Kidney epithelial cell (primary cell): ENCODE measurements at regions not wholly inside any gene's neighbourhood (a gene's known extent, or its start where the extent isn't known, plus 50 kb on each side); places are given as distances from the start of the nearest gene placed in this dataset.

ENCODE experiments used
- DNase-seq: peaks from one replicate; pipeline ENCODE4 v3.0.0-alpha.2; 2010; ENCODE audit warnings: low read depth
- H3K27me3 ChIP-seq: 2 replicates; pipeline ENCODE4 v1.6.0; 2011; ENCODE audit warnings: low read length; ENCODE audit not compliant: control insufficient read depth, insufficient read depth
- H3K36me3 ChIP-seq: 2 replicates; pipeline ENCODE4 v1.5.1; 2011; ENCODE audit warnings: low read length; ENCODE audit not compliant: control insufficient read depth, insufficient read depth
- H3K4me3 ChIP-seq: 2 replicates; pipeline ENCODE4 v1.5.1; 2011; ENCODE audit warnings: low read depth, mild to moderate bottlenecking, control low read depth, low read length
- TF ChIP-seq, protein P1 (sequence below): IDR thresholded peaks from 2 replicates; pipeline ENCODE4 v1.5.1; 2011; ENCODE audit warnings: mild to moderate bottlenecking, moderate library complexity, low read length, control low read depth, inconsistent platforms; ENCODE audit not compliant: insufficient read depth, poor library complexity, severe bottlenecking

DNA sequence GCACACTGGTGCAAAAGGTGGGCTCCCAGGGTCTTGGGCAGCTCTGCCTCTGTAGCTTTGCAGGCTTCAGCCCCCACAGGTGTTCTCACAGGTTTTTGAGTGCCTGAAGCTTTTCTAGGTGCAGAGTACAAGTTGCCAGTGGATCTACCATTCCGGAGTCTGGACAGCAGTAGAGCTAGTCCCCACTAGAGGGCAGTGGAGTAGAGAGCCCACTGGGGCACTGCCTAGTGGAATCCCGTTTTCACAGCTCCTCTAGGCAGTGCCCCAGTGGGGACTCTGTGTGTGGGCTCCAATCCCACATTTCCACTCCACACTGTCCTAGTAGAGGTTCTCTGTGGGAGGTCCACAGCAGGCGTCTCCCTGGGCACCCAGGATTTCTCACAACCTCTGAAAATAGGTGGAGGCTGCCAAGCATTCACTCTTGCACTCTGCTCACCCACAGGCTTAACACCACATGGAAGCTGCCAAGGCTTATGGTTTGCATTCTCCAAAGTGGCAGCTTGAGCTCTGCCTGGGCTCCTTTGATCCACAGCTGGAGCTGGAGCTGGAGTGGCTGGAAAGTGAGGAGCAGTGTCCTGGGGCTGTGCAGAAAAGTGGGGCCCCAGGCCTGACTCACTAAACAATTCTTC lies 86.3 kb upstream of the PROKR2 start:
- no peak for DNase-seq
- TF ChIP-seq, protein P1, sequence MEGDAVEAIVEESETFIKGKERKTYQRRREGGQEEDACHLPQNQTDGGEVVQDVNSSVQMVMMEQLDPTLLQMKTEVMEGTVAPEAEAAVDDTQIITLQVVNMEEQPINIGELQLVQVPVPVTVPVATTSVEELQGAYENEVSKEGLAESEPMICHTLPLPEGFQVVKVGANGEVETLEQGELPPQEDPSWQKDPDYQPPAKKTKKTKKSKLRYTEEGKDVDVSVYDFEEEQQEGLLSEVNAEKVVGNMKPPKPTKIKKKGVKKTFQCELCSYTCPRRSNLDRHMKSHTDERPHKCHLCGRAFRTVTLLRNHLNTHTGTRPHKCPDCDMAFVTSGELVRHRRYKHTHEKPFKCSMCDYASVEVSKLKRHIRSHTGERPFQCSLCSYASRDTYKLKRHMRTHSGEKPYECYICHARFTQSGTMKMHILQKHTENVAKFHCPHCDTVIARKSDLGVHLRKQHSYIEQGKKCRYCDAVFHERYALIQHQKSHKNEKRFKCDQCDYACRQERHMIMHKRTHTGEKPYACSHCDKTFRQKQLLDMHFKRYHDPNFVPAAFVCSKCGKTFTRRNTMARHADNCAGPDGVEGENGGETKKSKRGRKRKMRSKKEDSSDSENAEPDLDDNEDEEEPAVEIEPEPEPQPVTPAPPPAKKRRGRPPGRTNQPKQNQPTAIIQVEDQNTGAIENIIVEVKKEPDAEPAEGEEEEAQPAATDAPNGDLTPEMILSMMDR = peak; percentile 69
- no peaks in the 10 kb centered on the region for H3K27me3 ChIP-seq
- H3K4me3 ChIP-seq = no peak overlapping the region
- H3K36me3 ChIP-seq = no peaks in the 10 kb centered on the region

DNA sequence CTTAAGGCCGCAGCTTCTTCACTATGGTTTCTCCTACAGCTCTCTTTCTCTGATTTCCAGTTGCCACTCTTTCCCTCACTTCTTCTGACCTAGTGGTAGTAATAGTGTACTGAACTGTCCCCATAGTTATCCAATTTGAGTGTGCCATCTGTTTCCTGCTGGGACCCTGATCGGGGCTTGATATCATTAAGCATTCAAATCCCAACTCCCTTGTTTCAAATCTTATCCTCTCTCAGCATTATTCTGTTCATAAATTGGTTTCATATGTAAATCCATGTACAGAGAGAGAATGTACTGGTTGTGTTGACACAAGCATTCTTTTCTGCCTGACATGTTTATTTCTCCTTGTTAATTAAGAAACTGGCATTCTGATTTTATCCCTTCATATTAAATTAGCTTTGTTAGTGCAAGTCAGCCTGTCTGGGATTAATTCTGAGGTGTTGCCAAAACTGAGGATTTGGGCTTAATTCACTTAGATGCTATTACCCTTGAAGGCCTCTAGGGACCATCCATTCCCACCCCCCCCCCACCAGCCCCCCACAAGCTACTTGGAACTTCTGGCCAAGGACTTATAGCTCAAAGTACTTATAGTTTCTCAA lies 84.6 kb upstream of the PROKR2 start:
- TF ChIP-seq, protein P1 = no peak
- no peak for DNase-seq
- Histone ChIP-seq H3K36me3 (no peaks in the 10 kb centered on the region), H3K4me3 (no peak overlapping the region), H3K27me3 (no peaks in the 10 kb centered on the region)

DNA sequence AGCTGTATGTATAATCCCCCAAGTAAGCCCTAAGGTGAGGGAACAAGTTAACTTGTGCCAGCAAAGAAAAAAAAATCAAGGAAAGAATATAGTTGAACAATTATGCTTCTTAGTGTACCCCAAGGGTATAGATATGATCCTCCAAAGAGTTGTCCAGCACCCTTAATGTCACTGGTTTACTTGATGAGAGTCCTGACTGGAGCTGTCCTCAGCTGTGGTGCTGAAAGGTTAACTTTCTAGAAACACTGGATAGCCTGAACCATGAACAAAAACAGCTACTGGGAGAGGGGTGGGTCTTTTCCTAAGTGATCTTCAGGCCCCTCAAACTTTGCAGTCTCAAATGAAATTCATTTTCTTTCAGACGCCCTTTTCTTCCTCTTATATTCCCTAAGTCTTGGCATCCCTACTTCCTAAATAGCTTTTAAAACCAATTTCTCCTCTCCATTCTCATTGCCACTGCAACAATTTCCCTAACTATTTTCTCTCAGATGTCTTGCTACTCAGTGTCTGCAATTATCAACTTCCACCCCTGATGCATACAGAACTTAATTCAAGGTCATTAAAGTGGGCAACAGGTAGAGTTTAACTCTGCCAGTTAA lies 83.5 kb upstream of the PROKR2 start:
- TF ChIP-seq, protein P1 = no peak
- no peak for DNase-seq
- Histone ChIP-seq H3K36me3 (no peaks in the 10 kb centered on the region), H3K4me3 (no peak overlapping the region), H3K27me3 (no peaks in the 10 kb centered on the region)

DNA sequence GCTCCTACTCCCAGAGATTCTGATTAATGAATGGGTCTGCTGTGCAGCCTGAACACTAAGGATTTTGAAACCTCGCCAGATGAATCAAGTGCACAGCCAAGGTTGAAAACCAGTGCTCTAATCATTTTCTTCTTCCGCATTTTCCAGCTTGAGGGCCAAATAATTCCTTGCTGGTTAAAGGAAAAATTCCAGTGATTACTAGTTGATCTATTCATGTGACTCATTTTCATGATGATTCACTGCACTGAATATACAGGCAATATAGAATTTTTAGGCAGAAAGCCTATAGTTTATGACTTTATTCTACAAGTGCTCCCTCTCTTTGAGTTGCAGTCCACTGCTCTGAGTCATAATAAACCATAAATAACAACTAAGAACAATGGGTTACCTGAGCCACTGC lies 80.6 kb upstream of the PROKR2 start:
- Histone ChIP-seq H3K36me3 (no peaks in the 10 kb centered on the region), H3K4me3 (no peak overlapping the region), H3K27me3 (no peaks in the 10 kb centered on the region)
- no peak for DNase-seq
- TF ChIP-seq, protein P1 = no peak

DNA sequence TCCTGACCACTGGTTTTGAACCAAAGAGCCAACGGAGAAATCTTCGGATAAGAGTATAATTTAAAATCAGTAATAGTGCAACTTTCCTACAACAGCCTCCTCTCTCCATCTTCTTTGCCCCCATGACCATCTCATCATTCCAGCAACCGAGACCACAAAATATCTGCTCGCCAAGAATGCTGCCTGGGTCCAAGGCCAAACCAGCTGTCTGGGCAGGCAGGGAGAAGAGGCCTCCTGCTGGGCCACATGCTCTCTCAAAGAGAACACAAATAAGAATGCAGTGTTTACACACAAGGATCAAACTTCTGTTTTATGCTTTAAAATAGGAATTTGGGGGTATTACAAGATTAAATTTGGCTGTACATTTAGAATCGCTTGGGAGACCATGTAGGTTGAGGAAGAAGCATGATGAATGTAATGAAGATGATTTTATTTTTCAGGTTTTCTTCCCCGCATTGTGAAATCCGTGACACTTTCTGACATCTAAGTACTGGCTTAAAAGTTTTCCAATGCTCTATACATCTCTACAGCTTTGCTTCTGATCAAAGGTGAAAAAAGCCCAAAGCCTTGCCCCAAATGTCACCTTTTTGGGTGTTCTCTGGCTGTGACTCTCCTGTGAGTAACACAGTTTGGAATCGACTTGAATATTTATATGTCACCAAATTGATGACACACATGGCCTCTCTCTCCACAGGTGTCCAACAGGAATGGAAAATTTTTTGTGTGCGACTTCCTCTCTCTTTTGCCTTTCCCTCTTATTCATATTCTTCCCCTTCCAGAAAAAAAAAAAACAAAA lies 79.4 kb upstream of the PROKR2 start:
- no peak for DNase-seq
- no peak overlapping the region for H3K4me3 ChIP-seq
- TF ChIP-seq, protein P1 = no peak
- no peaks in the 10 kb centered on the region for H3K27me3 ChIP-seq
- no peaks in the 10 kb centered on the region for H3K36me3 ChIP-seq
